ENCODE measurements at regions not wholly inside any gene's neighbourhood (a gene's known extent, or its start where the extent isn't known, plus 50 kb on each side); places are given as distances from the start of the nearest gene placed in this dataset.

DNA sequence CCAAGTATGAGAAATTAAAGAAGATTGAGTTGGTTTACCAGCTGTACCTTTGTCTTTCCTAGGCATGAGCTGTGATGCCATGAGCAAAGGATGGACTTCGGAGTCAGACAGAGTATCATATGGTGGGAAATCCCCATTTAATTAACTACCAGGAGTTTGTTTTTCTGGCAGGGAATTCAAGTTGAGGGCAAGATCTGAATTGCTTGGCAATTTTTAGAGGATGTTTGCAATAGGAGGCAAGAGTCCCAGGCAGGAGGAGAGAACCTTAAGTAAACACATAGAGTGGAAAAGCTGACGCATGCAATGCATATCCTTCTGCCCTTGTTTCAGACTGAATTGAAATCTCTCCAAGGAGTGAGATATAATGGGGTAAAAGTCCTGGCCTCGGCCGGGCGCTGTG, 569.7 kb upstream of the MDFIC2 start:
- Histone ChIP-seq H3K27ac (no peak overlapping the region), H3K36me3 (no peaks in the 10 kb centered on the region), H3K4me1 (no peaks in the 10 kb centered on the region), H3K27me3 (no peaks in the 10 kb centered on the region), H3K9me3 (no peaks in the 10 kb centered on the region), H3K4me3 (no peak overlapping the region)
- intact Hi-C loops (cut with DNase I; ENCODE audit: low total_unique reads) = no loop called here
- DNase-seq (no peak), ATAC-seq (no peak)
- no peak for TF ChIP-seq POLR2A (IDR thresholded peaks at IDR 0.05)
- TF ChIP-seq, protein P1, sequence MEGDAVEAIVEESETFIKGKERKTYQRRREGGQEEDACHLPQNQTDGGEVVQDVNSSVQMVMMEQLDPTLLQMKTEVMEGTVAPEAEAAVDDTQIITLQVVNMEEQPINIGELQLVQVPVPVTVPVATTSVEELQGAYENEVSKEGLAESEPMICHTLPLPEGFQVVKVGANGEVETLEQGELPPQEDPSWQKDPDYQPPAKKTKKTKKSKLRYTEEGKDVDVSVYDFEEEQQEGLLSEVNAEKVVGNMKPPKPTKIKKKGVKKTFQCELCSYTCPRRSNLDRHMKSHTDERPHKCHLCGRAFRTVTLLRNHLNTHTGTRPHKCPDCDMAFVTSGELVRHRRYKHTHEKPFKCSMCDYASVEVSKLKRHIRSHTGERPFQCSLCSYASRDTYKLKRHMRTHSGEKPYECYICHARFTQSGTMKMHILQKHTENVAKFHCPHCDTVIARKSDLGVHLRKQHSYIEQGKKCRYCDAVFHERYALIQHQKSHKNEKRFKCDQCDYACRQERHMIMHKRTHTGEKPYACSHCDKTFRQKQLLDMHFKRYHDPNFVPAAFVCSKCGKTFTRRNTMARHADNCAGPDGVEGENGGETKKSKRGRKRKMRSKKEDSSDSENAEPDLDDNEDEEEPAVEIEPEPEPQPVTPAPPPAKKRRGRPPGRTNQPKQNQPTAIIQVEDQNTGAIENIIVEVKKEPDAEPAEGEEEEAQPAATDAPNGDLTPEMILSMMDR (IDR thresholded peaks at IDR 0.05 in 4 of 5, conservative IDR thresholded peaks at IDR 0.05 in 1 of 5) = no peak
- in situ Hi-C loops (cut with MboI; ENCODE audit: low sequenced_read_pairs in 4 of 4) = no loop called here

DNA sequence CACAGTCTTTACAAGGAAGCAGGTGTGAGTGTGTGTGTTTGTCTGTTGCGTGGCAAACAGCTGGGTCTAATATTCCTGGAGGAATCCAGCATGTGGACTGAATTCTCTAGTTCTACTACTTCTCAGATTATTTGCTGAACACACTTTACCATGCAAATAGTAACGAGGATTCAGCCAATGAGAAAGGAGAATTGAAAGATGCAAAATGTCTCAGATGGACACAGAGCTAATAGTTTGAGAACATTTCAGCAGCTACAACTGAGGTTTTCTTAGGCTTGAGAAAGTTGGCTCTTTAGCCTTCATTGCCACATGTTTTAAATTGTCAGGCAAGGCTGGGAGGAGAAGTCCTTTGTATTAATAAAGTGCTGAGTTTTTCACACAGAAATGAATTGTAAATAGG, 568.0 kb upstream of the MDFIC2 start:
- no peaks in the 10 kb centered on the region for H3K4me1 ChIP-seq
- TF ChIP-seq, protein P1 (IDR thresholded peaks at IDR 0.05 in 4 of 5, conservative IDR thresholded peaks at IDR 0.05 in 1 of 5) = no peak
- no peak for TF ChIP-seq POLR2A (IDR thresholded peaks at IDR 0.05)
- H3K4me3 ChIP-seq = no peak overlapping the region
- no peak overlapping the region for H3K27ac ChIP-seq
- H3K36me3 ChIP-seq = no peaks in the 10 kb centered on the region
- intact Hi-C loops (cut with DNase I; ENCODE audit: low total_unique reads) = no loop called here
- ATAC-seq = no peak
- in situ Hi-C loops (cut with MboI; ENCODE audit: low sequenced_read_pairs in 4 of 4) = no loop called here
- DNase-seq = no peak
- no peaks in the 10 kb centered on the region for H3K9me3 ChIP-seq
- no peaks in the 10 kb centered on the region for H3K27me3 ChIP-seq

DNA sequence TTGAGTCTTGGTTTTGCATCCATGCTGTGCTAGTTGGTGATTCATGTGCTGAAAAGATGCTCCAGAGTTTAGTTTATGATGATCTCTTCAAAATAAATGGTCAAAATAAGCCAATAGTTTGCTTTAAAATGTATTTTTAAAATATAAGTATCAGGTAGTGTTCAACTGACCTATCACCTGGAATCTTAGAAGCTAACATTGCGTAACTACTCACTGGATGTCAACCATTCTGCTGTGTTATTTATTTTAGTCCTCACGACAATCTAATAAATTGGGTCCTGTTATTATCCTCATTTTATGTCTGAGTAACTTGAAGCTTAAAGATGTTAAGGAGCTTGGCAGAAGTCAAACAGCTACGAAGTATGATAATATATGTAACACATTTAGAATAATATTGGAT, 563.7 kb upstream of the MDFIC2 start:
- H3K9me3 ChIP-seq = no peaks in the 10 kb centered on the region
- intact Hi-C loops (cut with DNase I; ENCODE audit: low total_unique reads) = no loop called here
- H3K4me1 ChIP-seq = no peaks in the 10 kb centered on the region
- H3K27me3 ChIP-seq = no peaks in the 10 kb centered on the region
- TF ChIP-seq POLR2A (IDR thresholded peaks at IDR 0.05) = no peak
- TF ChIP-seq, protein P1 (IDR thresholded peaks at IDR 0.05 in 4 of 5, conservative IDR thresholded peaks at IDR 0.05 in 1 of 5) = no peak
- H3K36me3 ChIP-seq = no peaks in the 10 kb centered on the region
- DNase-seq = no peak
- H3K27ac ChIP-seq = no peak overlapping the region
- no peak for ATAC-seq
- in situ Hi-C loops (cut with MboI; ENCODE audit: low sequenced_read_pairs in 4 of 4) = no loop called here
- no peak overlapping the region for H3K4me3 ChIP-seq

DNA sequence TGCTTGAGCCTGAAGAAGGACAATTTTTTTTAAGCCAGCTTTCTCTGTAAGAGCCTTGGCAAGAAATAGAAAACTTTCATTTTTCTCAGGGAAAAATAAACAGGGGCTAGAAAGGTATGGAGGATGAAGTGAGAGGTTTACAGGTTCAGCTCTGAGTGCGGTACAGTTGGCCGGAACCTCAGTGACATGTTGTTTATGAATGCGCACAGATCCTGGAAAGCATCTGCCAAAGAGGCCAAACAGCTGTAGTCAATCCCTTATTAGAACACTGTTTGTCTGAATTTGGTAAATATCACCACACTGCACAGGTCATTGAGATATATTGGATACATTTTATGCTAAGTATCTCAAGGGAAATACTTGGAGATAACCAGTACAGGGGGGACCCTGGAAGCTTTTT, 561.8 kb upstream of the MDFIC2 start:
- no peaks in the 10 kb centered on the region for H3K27me3 ChIP-seq
- H3K4me3 ChIP-seq = no peak overlapping the region
- H3K4me1 ChIP-seq = no peaks in the 10 kb centered on the region
- ATAC-seq (no peak), DNase-seq (no peak)
- in situ Hi-C loops (cut with MboI; ENCODE audit: low sequenced_read_pairs in 4 of 4) = no loop called here
- no peaks in the 10 kb centered on the region for H3K9me3 ChIP-seq
- intact Hi-C loops (cut with DNase I; ENCODE audit: low total_unique reads) = no loop called here
- H3K36me3 ChIP-seq = no peaks in the 10 kb centered on the region
- no peak overlapping the region for H3K27ac ChIP-seq
- TF ChIP-seq, protein P1 (IDR thresholded peaks at IDR 0.05 in 4 of 5, conservative IDR thresholded peaks at IDR 0.05 in 1 of 5) = no peak
- no peak for TF ChIP-seq POLR2A (IDR thresholded peaks at IDR 0.05)

DNA sequence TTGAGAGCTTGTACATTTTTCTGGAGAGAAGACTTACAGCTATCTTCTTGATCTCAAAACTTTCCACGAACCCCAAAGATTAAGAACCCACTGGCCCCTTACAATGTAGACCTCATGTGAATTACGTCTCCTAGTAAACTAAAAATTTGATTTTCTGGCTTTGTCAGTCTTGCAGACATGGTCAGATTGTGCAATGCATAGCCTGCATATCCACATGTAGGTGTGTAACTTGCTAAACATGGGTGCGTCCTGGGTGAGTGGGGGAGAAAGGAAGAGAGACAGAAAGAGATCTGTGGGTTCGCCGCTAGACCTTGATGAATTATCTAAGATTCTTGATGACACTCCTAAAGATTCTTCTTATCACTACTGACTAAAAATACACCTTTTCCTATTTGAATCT, 561.2 kb upstream of the MDFIC2 start:
- DNase-seq = no peak

More for the DNA sequence above, 561.2 kb upstream of the MDFIC2 start:
- Histone ChIP-seq H3K27ac (no peak overlapping the region), H3K36me3 (no peaks in the 10 kb centered on the region), H3K9me3 (no peaks in the 10 kb centered on the region), H3K27me3 (no peaks in the 10 kb centered on the region), H3K4me3 (no peak overlapping the region), H3K4me1 (no peaks in the 10 kb centered on the region)
- no peak for ATAC-seq
- in situ Hi-C loops (cut with MboI; ENCODE audit: low sequenced_read_pairs in 4 of 4) (no loop called here), intact Hi-C loops (cut with DNase I; ENCODE audit: low total_unique reads) (no loop called here)
- TF ChIP-seq, protein P1 (IDR thresholded peaks at IDR 0.05 in 4 of 5, conservative IDR thresholded peaks at IDR 0.05 in 1 of 5) = no peak
- TF ChIP-seq POLR2A (IDR thresholded peaks at IDR 0.05) = no peak

All from gastrocnemius medialis (tissue), 4 donors.